HG03378 (cell line): ENCODE measurements at regions not wholly inside any gene's neighbourhood (a gene's known extent, or its start where the extent isn't known, plus 50 kb on each side); places are given as distances from the start of the nearest gene placed in this dataset.
"Not testable (repeated sequence)": the region's sequence is repeated elsewhere in the genome, so short reads cannot be mapped to it uniquely, and the experiment has no call there.

ENCODE experiments used
- ATAC-seq: cut with Tn5 transposase; IDR thresholded peaks from one replicate; pipeline ENCODE4 v1.9.1; 2021; ENCODE audit warnings: mild to moderate bottlenecking, moderate library complexity; ENCODE audit not compliant: unreplicated experiment

DNA sequence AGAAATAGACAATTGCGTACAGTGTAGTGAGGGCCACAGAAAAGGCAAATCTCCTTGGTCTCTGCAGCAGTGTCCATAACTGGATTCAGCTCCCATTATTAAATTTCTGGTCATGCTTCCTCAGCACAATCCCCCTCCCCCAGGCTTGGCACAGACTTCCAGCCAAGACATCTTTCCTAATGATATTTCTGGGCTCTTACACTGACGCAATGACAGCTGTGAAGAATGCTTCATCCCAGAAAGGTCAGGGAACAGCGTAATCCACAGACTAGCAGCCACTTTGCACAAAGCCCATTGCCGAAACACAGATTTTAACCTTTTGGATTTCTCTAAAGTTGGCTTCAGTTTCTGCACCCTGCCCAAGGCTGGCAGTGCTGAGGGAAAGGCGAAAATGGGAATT lies 597.6 kb upstream of the CPEB2 start:
- ATAC-seq, result no peak

DNA sequence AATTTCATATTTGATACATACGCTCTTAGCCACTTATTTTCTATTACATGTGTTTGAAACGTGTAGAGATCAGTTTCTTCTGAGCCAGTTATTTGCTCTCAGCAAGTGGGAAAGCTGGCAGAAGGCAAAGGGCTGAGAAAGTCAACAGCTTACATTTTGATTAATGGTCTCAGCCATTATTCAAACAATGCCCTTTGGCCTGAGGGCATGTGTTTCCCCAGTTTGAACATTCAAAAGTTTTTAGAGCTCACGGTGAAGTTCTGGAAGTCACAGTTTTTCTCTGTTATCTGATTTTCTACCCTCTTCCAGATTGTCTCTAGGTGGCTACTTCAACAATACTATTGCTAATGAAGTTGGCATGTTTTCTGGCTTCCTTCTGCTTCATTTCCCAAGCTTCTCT lies 591.8 kb upstream of the CPEB2 start:
- ATAC-seq, result no peak

DNA sequence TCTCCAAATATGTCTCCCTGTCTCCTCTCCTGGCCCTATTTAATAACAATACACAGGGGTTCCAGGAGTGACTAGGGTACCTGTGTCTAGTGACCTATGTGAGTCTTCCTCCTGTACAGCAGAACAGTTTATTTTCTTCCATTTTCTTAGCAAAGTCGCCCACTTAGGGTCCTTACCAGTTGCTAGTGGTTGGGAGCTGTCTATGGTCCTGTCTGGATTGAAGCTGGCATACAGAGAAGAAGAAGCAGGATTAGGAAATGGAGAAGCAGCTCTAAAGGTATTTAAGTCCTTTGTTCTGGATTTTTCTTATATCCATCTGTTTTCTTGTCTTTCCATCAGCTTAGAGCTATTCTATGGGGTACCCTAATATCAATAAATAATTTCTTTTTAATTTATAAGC lies 587.1 kb upstream of the CPEB2 start:
- no peak for ATAC-seq

DNA sequence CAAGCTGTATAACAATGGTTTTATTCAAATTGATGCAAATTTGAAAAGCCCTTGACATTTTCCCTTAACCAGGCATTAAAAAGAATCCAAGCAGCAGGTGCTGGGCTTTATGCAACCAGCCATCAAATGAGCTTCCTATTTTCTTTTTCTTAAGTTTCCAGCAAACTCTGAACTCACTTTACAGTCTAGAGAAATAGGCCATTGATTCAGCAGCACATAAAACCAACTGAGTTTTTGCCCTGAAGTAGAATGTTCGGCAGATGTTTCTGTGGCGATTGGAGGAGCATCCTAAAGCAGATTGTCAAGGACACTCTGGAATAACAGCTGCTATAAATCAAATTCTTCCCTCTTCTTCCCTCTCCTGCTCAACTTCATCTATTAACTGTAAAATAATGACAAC lies 582.8 kb upstream of the CPEB2 start:
- ATAC-seq, result no peak

DNA sequence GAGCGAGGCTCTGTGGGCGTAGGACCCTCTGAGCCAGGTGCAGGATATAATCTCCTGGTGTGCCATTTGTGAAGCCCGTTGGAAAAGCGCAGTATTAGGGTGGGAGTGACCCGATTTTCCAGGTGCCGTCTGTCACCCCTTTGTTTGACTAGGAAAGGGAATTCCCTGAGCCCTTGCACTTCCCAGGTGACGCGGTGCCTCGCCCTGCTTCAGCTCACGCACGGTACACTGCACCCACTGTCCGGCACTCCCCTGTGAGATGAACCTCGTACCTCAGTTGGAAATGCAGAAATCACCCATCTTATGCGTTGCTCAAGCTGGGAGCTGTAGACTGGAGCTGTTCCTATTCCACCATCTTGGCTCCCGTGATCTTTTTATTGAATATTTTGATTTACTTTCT lies 576.0 kb upstream of the CPEB2 start:
- ATAC-seq, result not testable (repeated sequence)

DNA sequence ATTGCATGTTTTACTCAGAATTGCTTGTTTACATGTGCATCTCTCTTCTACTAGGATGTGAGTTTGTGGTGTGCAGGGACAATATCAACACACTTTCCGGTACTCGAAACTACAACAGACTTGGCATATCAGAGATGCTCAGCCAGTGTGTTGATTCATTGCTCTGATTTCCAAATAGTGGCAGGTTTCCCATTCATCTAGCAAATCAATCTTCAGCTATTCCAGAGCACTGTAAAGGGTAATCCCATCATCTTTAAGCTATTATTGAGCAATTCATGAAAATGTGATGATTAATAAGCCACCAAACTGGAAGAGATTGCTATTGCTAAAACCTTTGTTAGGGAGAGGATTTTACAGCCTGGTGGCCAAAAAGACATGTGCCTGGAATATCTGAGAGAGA lies 574.2 kb upstream of the CPEB2 start:
- ATAC-seq, result no peak

DNA sequence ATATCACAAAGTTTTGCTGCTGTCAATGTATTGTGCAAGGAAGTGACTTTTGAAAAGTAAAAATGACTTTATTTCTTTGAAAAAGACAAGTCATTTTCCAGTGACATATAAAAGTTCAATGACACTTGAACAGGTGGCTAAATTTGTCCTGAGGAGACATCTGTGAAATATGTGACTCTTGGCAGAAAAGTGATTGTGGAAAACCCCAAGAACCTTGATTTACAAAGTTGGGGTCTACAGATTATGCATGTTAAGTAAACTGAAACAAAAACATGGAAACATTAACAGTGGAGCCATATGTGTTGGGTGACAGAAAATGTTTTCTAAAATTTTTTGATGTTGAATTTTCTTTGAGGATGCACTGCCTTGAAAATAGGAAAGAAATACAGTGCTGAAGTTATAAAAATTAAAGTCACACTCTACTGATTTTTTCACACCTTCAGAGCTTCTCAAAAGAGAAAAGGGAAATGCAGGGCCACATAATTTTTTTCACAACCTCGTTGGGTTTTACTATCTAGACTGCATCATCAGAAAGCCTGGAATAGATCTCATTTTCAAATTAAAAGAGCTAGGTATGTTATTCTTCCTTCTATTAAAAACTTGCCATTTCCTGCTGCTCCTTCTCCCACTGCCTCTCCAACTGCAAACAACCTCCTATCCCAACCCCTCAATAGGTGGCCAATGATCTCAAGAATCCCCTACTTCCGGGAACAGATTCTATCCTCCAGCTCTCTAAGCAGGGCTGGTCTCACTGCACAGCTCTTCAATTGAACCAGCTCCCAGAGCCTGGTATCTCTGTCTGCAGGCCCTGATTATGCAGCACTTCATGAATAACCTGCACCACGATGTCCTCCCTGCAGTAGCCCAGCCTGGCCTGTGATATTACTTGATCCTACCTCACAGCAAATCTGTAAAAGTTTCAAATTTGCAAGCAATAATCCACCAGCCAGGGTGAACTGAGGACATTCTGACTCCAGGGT lies 570.8 kb upstream of the CPEB2 start:
- no peak for ATAC-seq

DNA sequence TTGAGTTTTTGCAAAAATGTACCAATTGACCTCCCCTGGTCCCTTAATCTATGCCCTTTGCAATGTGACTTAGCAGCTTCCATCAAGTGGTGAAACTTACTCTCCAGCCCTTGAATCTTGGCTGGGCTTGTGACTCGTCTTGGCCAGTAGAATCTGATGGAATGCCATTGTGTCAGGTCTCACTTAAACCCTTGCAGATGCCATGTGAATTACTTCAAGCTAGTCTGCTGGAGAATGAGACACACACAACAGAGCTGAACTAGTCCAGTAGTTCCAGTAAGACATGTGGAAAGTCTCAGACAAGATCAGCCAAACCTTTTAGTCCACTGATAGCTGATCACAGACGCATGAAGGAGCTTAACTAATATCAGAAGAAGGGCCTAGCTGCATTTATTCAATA lies 567.8 kb upstream of the CPEB2 start:
- ATAC-seq, result no peak

DNA sequence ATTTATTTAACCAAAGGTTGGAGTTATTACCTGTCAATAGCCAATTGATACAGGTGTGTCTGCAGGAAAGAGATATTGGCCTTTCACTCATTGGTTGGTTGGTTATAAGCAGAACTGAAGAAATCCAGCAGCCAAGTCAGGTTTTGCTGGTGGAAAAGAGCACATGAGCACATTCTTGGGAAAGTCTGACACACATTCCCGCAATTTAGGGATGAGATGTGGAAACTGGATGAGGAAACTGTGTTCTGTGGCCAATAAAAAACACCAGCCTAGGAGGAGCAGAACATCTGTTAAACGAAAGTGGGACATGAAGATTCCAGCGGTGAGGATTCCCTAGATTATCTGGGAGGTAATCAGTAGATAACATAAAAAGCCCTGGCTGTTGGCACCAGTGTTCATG lies 567.4 kb upstream of the CPEB2 start:
- no peak for ATAC-seq

DNA sequence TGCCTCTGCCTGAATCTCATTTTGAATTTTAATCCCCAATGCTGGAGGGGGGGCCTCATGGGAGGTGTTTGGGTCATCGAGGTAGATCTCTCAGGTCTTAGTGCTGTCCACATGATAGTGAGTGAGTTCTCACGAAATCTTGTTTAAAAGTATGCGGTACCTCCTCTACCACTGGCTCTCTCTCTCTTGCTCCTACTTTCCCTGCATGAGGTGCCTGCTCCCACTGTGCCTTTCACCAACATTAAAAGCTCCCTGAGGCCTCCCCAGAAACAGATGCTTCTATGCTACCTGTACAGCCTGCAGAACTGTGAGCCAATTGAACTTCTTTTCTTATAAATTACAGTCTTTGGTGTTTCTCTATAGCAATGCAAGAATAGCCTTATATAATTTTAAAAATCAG lies 560.7 kb upstream of the CPEB2 start:
- ATAC-seq, result no peak

DNA sequence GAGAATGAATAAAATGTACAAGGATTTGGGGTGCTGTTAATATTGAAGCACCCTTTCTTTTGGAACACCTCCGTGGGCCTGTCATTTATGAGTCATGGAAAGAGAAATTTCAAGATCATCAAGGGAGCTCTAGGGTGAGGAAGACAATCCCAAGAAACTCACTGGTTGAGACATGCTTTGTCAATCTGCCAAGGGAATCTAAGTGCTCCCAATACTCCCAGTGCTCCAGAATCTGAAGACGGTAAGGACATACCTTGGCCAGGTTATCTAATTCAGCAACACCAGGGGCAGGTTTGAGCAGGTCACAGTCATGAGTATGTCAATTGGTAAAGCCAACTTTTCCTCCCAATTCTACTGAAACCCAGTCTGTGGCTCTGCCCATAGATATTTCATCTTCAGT lies 556.4 kb upstream of the CPEB2 start:
- ATAC-seq, result no peak

DNA sequence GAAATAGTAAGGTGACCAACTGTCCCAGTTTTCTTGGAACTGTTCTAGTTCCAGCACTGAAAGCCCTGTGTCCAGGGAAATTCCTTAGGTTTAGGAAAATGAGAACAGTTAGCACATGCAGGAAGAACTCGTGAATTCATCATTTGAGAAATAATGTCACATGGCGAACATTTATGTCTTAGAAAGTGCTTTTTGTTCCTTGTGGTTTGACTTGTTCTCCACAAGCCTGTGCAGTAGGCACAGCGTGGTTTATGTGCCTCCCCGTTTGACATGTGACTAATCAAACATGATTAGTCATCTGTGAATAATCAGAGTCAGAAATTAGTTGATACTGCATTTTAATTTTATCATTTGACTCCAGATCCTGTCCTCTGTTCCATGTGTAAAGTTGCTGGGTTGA lies 556.0 kb upstream of the CPEB2 start:
- no peak for ATAC-seq

DNA sequence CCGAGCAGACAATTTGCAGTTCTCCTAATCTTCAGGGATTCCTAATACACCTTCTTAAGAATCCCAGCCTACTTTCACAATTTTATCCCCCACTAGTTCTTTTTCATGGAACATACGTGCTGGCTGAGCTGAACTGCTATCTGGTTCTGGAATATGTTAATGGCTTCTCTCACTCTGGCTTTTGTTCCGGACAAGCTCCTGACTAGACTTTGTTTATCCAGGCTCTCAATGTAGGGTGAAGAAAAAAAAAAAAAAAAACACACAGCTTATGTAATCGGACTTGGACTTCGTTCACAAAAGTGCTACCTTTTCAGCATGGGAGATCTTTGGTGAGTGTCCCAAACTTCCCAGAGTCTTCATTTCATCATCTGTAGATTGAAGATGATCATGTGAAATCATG lies 555.4 kb upstream of the CPEB2 start:
- ATAC-seq, result no peak

DNA sequence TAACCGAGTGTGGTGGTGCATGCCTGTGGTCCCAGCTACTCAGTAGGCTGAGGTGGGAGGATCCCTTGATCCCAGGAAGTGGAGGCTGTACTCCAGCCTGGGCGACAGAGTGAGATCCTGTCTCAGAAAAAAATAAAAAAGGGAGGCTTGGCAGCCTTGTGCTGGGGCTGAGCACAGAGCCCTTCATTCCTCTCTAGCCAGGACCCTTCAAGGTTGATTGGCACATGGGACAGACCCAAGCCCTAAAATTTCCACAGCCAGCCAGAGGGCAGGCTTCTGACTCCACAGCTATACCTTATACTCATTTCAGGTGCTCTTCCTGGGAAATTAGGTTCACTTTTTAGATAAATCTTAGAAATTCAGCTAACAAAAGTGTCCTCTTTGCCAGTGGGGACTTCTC lies 553.0 kb upstream of the CPEB2 start:
- ATAC-seq, result no peak

DNA sequence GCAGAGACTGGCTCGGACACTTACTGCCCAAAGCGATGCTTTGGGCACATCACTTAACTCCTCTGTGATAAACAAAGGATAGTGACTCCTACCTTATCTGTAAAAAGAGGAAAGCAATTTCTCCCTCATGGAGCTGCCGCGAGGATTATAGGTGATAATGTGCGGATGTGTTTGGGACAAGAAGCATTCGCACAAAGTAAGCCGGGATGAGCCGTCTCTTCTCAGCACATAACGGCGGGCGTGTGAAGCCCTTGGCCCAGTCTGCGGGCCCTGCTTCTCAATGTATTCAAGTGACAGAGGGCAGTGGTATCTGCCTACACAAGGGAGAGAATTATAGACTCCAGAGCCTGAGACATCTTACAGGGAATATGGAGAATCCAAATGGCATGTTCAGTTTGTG lies 550.3 kb upstream of the CPEB2 start:
- ATAC-seq, result no peak

DNA sequence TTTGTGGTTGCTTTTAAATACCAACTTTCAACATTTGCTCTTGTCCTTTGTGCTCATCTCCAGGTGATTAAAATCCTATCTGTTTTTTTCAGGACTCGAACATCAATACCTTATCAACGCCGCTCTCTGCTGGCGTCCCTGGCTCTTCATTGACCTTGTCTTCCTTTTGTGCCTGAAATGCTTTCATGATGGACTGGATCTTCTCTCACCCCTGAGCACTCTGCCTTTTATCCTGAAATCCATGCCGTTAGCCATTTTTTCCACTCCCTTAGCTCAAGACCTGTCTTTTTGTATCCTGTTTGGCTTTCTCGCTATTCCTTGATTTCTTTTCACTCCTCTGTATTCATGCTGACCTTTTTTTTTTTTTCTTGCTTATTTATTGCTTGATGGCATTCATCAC lies 549.5 kb upstream of the CPEB2 start:
- no peak for ATAC-seq

DNA sequence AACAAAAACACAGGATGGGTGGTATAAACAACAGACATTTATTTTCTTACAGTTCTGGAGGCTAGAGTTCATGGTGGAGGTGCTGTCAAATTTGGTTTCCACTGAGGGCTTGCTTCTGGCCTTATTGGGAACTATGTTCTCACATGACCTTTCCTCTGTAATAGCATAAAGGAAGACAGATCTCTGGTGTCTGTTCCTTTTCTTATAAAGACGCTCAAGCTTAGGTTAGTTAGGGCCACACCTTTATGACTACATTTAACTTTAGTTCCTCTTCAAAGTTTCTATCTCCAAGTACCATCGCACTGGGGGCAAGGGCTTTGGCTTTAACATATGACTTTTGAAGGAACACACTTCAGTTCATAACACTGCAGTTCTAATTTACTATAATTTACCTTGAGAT lies 543.8 kb upstream of the CPEB2 start:
- no peak for ATAC-seq

DNA sequence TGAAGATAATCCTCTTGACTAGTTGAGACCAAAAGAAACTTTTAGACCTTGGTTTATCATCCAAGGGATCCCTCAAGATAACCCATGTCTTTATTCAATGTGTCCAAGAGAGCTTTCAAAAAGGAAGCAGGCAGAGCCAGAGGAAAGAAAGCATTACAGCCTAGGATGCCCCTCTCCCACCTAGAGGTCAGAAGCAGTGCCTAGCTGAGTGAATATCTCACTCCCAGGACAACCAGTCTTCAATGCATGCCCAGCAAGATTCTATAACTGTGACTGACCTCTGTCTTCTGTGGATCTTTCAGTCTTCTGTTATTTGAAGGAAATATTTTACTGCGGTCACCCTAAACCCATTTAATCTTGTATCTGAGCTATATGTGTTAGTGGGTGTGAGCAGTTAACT lies 537.2 kb upstream of the CPEB2 start:
- ATAC-seq, result no peak

DNA sequence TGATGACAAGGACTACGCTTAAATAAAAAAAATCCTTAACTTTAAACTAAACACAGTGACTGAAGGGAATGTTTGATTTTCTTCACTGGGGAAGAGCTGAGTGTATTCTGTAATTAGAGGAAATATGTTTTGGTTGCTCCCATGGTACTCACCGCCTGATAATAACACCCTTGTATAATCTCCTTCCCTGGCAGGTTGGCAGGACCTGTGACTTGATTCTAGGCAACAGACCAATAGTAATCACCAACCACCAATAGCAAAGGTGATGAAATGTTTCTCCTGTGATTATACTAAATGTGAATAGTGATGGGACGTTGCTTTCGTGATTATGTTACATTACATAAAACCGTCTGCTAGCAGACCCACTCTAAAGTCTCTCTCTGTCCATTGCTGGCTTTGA lies 536.8 kb upstream of the CPEB2 start:
- no peak for ATAC-seq

DNA sequence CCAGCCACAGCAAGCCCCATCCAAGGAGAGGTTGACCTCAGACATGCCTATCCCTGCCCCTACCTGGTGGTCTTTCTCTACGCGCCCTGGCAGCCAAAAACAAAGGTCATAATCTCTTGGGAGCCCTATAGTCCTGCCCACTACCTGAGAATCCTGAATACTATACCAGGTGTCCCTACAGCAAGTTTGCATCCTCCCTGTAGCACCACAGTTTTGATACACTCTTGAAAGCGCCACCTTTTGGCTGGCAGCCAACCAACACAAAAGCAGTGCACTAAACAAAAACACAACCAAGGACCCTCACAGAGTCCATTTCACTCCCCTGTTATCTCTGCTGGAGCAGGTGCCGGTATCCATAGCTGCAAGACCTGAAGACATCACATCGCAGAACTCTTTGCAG lies 523.8 kb upstream of the CPEB2 start:
- ATAC-seq, result no peak

DNA sequence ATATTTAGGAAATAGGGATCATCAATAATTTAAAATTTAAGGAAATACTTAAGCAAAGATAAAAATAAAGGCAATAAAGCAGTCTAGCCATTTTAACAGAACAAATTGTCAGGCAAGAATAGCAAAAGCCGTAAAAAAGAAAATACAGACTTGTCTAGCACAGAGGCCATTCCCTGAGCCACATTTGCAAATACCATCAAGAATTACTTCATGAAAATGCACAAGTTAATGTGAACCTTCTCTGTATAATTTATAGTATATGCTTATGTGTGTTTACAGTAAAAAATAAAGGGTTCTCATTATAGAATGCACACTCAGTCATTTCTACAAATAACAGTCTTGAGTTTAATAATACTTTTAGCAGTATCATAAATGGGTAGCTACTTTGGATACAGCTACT lies 505.9 kb upstream of the CPEB2 start:
- ATAC-seq, result no peak

DNA sequence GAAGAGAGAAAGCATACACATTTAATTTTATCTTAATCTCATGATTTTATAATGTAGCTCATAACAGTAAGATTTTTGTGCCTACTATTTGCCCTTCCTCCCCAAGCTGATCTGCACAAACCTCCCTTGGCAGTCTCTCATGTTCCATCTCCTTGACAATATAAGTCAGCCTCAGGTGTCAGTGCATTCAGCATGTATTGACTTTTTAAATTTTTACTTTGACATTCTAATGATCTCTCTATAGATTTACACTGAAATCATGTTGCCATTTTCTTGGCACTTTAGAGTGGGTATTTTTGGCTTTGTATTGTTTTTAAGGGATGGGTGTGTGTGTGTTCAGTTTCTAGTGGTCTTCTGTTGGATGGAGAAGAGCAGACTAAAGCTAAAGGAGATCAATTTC lies 505.3 kb upstream of the CPEB2 start:
- ATAC-seq, result no peak

DNA sequence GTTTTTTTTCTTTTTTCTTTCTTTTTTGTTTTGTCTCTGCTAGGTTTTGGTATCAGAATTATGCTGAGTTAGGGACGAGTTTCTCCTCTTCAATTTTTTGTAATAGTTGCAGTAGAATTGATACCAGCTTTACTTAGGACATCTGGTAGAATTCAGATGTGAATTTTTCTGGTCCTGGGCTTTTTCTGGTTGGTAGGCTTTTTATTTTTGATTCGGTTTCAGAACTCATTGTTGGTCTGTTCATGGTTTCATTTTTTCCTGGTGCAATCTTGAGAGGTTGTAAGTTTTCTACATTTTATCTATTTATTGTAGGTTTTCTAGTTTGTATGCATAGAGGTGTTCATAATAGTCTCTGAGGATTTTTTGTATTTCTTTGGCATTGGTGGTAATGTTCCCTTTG lies 498.1 kb upstream of the CPEB2 start:
- no peak for ATAC-seq
